H1 (cell line): ENCODE measurements at regions not wholly inside any gene's neighbourhood (a gene's known extent, or its start where the extent isn't known, plus 50 kb on each side); places are given as distances from the start of the nearest gene placed in this dataset.

ENCODE experiments used
- CTCF ChIA-PET: fragments of 300-600 bp; sonication (Branson Sonifier 250); formaldehyde crosslinking; loops from one replicate; lab custom pipeline; 2021; ENCODE audit not compliant: partially characterized antibody; lab: Charles Lee
- POLR2A ChIA-PET: fragments of 300-600 bp; sonication (Branson Sonifier 250); formaldehyde crosslinking; loops from one replicate; lab custom pipeline; 2021; ENCODE audit warnings: inconsistent platforms; ENCODE audit not compliant: partially characterized antibody; lab: Charles Lee
- DNase-seq, 2 experiments: peaks; one replicate each; pipeline versions ENCODE4 v3.0.0 to v3.0.0-alpha.2; 2010 to 2022; ENCODE audit warnings: low spot score in 2 of 2, low read depth in 1 of 2, mixed read lengths in 1 of 2
- FAIRE-seq: peaks from 2 replicates; lab custom pipeline; 2011; peaks lifted over from hg19 to GRCh38; lab: Jason Lieb, UNC
- H2AFZ ChIP-seq: 2 replicates; pipeline ENCODE4 v1.8.1; 2012; ENCODE audit warnings: low read length, inconsistent platforms
- H2AK5ac ChIP-seq: 2 replicates; pipeline ENCODE4 v1.6.1; 2013; ENCODE audit warnings: low read depth, low read length
- H2BK120ac ChIP-seq: replicated peaks from 2 replicates; pipeline ENCODE3; 2013; ENCODE audit warnings: low read depth, low read length, inconsistent platforms
- H2BK12ac ChIP-seq: 2 replicates; pipeline ENCODE4 v1.6.1; 2013; ENCODE audit warnings: low read depth, low read length
- H2BK15ac ChIP-seq: 2 replicates; pipeline ENCODE4 v1.6.1; 2013; ENCODE audit warnings: low read length
- H2BK20ac ChIP-seq: 2 replicates; pipeline ENCODE4 v1.6.1; 2013; ENCODE audit warnings: low read length
- H2BK5ac ChIP-seq: 2 replicates; pipeline ENCODE4 v1.6.1; 2013; ENCODE audit warnings: low read depth, low read length
- H3K14ac ChIP-seq: 2 replicates; pipeline ENCODE4 v1.6.1; 2013; ENCODE audit warnings: inconsistent platforms; ENCODE audit not compliant: insufficient read length
- H3K18ac ChIP-seq: 2 replicates; pipeline ENCODE4 v1.6.1; 2013; ENCODE audit warnings: low read length; ENCODE audit errors: extremely low read depth
- H3K23ac ChIP-seq: 2 replicates; pipeline ENCODE4 v1.6.1; 2013; ENCODE audit warnings: inconsistent platforms; ENCODE audit not compliant: insufficient read length
- H3K23me2 ChIP-seq: 2 replicates; pipeline ENCODE4 v1.6.1; 2013; ENCODE audit warnings: low read depth, low read length
- H3K27ac ChIP-seq: 2 replicates; pipeline ENCODE4 v1.6.1; 2011; ENCODE audit warnings: low read depth, low read length, inconsistent platforms
- H3K27me3 ChIP-seq, 4 experiments: replicated peaks in 1 of 4; 1 replicate in 1 of 4; 2 replicates in 3 of 4; pipeline versions ENCODE4 v1.6.1 to v1.8.1; 2011 to 2013; ENCODE audit warnings: low read length in 3 of 4, mild to moderate bottlenecking in 3 of 4, inconsistent platforms in 2 of 4, mixed read lengths in 2 of 4, moderate library complexity in 1 of 4; ENCODE audit not compliant: control insufficient read depth in 3 of 4, insufficient read depth in 3 of 4; ENCODE audit errors: extremely low read depth in 1 of 4
- H3K36me3 ChIP-seq, 4 experiments: 2 replicates each; pipeline versions ENCODE4 v1.6.1 to v1.8.1; 2011 to 2013; ENCODE audit warnings: mild to moderate bottlenecking in 4 of 4, low read length in 3 of 4, moderate library complexity in 2 of 4, control low read depth in 1 of 4, inconsistent platforms in 1 of 4; ENCODE audit not compliant: insufficient read depth in 4 of 4, control insufficient read depth in 2 of 4
- H3K4ac ChIP-seq: replicated peaks from 2 replicates; pipeline ENCODE3; 2013; ENCODE audit warnings: low read length, low read depth, mixed read lengths, inconsistent platforms; ENCODE audit not compliant: insufficient read length
- H3K4me1 ChIP-seq, 4 experiments: replicated peaks in 1 of 4; 1 replicate in 1 of 4; 2 replicates in 3 of 4; pipeline versions ENCODE4 v1.6.1 to v1.8.1; 2011 to 2013; ENCODE audit warnings: low read length in 3 of 4, inconsistent platforms in 2 of 4, mixed read lengths in 1 of 4; ENCODE audit not compliant: insufficient read depth in 4 of 4, control insufficient read depth in 3 of 4
- H3K4me2 ChIP-seq, 2 experiments: 2 replicates each; pipeline versions ENCODE4 v1.6.1 to v1.8.1; 2011 to 2013; ENCODE audit warnings: low read depth in 2 of 2, low read length in 2 of 2, control low read depth in 1 of 2, inconsistent platforms in 1 of 2, mild to moderate bottlenecking in 1 of 2; ENCODE audit not compliant: insufficient read depth in 1 of 2
- H3K4me3 ChIP-seq, 4 experiments: fragments of 200-600, 300-600 bp in 1 of 4; sonication (generic), shearing (Covaris generic), sonication (Bioruptor Twin) in 1 of 4; 2 replicates each; pipeline versions ENCODE4 v1.5.1 to v1.8.1; 2011 to 2016; ENCODE audit warnings: low read length in 4 of 4, low read depth in 3 of 4, control low read depth in 2 of 4, inconsistent platforms in 2 of 4, mild to moderate bottlenecking in 2 of 4, mixed read lengths in 1 of 4, moderate library complexity in 1 of 4; ENCODE audit not compliant: insufficient read depth in 2 of 4; ENCODE audit errors: extremely low read depth in 1 of 4
- H3K56ac ChIP-seq: replicated peaks from 2 replicates; pipeline ENCODE3; 2013; ENCODE audit warnings: low read depth, mild to moderate bottlenecking, mixed read lengths, low read length, inconsistent platforms; ENCODE audit not compliant: insufficient read length
- H3K79me1 ChIP-seq: 2 replicates; pipeline ENCODE4 v1.6.1; 2013; ENCODE audit warnings: low read depth, low read length, control low read depth
- H3K79me2 ChIP-seq, 2 experiments: 2 replicates each; pipeline versions ENCODE4 v1.6.1 to v1.8.1; 2012 to 2013; ENCODE audit warnings: low read length in 2 of 2, mild to moderate bottlenecking in 2 of 2, inconsistent platforms in 1 of 2; ENCODE audit not compliant: insufficient read depth in 2 of 2, control insufficient read depth in 1 of 2
- H3K9ac ChIP-seq, 4 experiments: replicated peaks in 1 of 4; 1 replicate in 1 of 4; 2 replicates in 3 of 4; pipeline versions ENCODE4 v1.6.1 to v1.8.1; 2011 to 2013; ENCODE audit warnings: low read depth in 3 of 4, low read length in 3 of 4, control low read depth in 2 of 4, mild to moderate bottlenecking in 2 of 4, moderate library complexity in 2 of 4, inconsistent platforms in 1 of 4; ENCODE audit errors: extremely low read depth in 1 of 4
- H3K9me3 ChIP-seq, 2 experiments: 2 replicates each; pipeline versions ENCODE4 v1.6.1 to v1.8.1; 2012 to 2013; ENCODE audit warnings: mild to moderate bottlenecking in 2 of 2, moderate library complexity in 2 of 2, control low read depth in 1 of 2, inconsistent platforms in 1 of 2, low read depth in 1 of 2, low read length in 1 of 2, mixed read lengths in 1 of 2; ENCODE audit not compliant: insufficient read depth in 2 of 2
- H4K20me1 ChIP-seq, 2 experiments: replicated peaks in 1 of 2; 2 replicates each; pipeline versions ENCODE3 to v1.8.1; 2011 to 2013; ENCODE audit warnings: inconsistent platforms in 2 of 2, low read length in 2 of 2, mild to moderate bottlenecking in 1 of 2; ENCODE audit not compliant: insufficient read depth in 2 of 2, control insufficient read depth in 1 of 2
- H4K5ac ChIP-seq: 2 replicates; pipeline ENCODE4 v1.6.1; 2013; ENCODE audit warnings: low read length, low read depth, mixed read lengths, inconsistent platforms; ENCODE audit not compliant: insufficient read length
- H4K8ac ChIP-seq: 2 replicates; pipeline ENCODE4 v1.8.0; 2013; ENCODE audit warnings: mild to moderate bottlenecking, moderate library complexity, low read length, inconsistent platforms; ENCODE audit not compliant: insufficient read depth; ENCODE audit errors: extremely low read depth
- H4K91ac ChIP-seq: replicated peaks from 2 replicates; pipeline ENCODE3; 2013; ENCODE audit warnings: low read length, mixed read lengths, inconsistent platforms; ENCODE audit not compliant: insufficient read length
- RAD21 ChIP-seq, 2 experiments: IDR thresholded peaks in 1 of 2; conservative IDR thresholded peaks in 1 of 2; 2 replicates each; pipeline ENCODE4 v1.6.1; 2011; ENCODE audit warnings: low read depth in 2 of 2, low read length in 2 of 2, improper control_type of control experiment in 1 of 2, inconsistent platforms in 1 of 2, mild to moderate bottlenecking in 1 of 2, moderate library complexity in 1 of 2
- ZNF274 ChIP-seq: IDR thresholded peaks from 2 replicates; pipeline ENCODE4 v1.7.0; 2012; ENCODE audit warnings: low read length, borderline replicate concordance; ENCODE audit errors: extremely low read depth
- WGBS, 2 experiments: shearing (Covaris generic) in 1 of 2; methylation state at CpG; one replicate each; pipeline versions ENCODE4 v1.1.6 to v1.1.7; 2013 to 2015; ENCODE audit warnings: low lambda C conversion rate in 2 of 2, mixed read lengths in 2 of 2, inconsistent platforms in 1 of 2, low coverage in 1 of 2, missing lambda C conversion rate in 1 of 2; ENCODE audit not compliant: insufficient replicate concordance in 2 of 2, insufficient coverage in 1 of 2, insufficient read length in 1 of 2; ENCODE audit errors: extremely low coverage in 1 of 2, missing lambda C conversion rate in 1 of 2; 5-methylcytosine and 5-hydroxymethylcytosine counted together
- TF ChIP-seq, protein P1 (sequence below), 3 experiments: IDR thresholded peaks; 1 replicate in 2 of 3; 2 replicates in 1 of 3; pipeline versions ENCODE4 v1.5.1 to v1.6.1; 2011; ENCODE audit warnings: low read length in 3 of 3, mild to moderate bottlenecking in 3 of 3, inconsistent platforms in 2 of 3, low read depth in 1 of 3, moderate library complexity in 1 of 3; ENCODE audit not compliant: insufficient read depth in 1 of 3; ENCODE audit errors: control extremely low read depth in 1 of 3

DNA sequence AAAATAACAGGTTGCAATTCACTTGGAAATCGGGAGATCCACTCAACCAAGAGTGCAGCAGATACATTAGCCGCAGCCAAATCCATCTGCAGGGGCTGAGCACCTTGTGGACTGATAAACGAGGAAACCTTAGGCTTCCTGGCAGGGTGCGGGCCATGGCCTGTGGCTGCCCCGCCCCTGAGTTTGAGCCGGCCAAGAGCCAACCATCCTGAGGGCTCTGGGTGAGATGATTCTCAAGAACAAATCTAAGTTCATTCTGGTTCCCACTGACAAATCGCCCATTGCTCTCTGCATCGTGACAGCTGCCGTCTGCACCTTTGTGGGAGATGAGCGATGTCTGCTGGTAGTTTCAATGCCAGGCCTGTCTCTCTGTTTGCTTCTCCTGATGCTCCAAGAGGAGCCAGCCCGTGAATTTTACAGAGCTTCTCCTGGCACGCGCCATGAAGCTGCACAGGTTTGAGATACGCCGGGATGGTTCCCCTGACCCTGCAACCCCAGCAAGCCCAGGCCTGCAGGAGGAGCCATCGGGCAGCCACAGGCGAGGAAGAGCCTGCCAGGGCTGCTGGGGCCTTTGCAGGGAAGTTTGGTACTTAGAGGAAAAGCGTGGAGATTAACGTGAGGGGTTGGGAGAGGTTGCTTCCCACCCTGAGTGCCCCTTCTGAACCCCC, 154.0 kb downstream of the OLFM1 start:
- Histone ChIP-seq H3K9me3 (no peaks in the 10 kb centered on the region), H2BK20ac (0 out of 2 replicates have a peak overlapping the region, but pooled peaks have one; percentile 80), H3K18ac (no peak overlapping the region), H2AK5ac (no peak overlapping the region), H3K79me2 (no peaks in the 10 kb centered on the region), H3K27me3 (no peaks in the 10 kb centered on the region), H3K23me2 (no peaks in the 10 kb centered on the region), H2AFZ (no peak overlapping the region), H3K14ac (no peak overlapping the region), H3K4ac (no peak overlapping the region), H4K20me1 (no peaks in the 10 kb centered on the region), H3K36me3 (no peaks in the 10 kb centered on the region), H4K91ac (peak overlapping the region; percentile 46), H3K79me1 (no peaks in the 10 kb centered on the region), H4K5ac (no peak overlapping the region), H2BK12ac (no peak overlapping the region), H3K4me2 (no peak overlapping the region), H3K9ac (no peak overlapping the region), H3K56ac (no peak overlapping the region), H3K4me1 (no peaks in the 10 kb centered on the region; a peak in 1 of 7 replicates), H2BK5ac (no peak overlapping the region), H2BK120ac (no peak overlapping the region), H2BK15ac (no peak overlapping the region), H3K23ac (no peak overlapping the region), H4K8ac (no peak overlapping the region), H3K27ac (no peak overlapping the region), H3K4me3 (no peak overlapping the region)
- ChIA-PET POLR2A (no interaction called here), CTCF (interaction anchor here (0.6 to 1.5 kb wide), 5 partner anchors 21 to 284 kb away, joined by 3 to 4 read pairs (median 3); no protein-coding TSS in a partner anchor)
- DNase-seq (no peak), FAIRE-seq (no peak)
- TF ChIP-seq RAD21 (IDR thresholded peaks at IDR 0.05 in 1 of 2, conservative IDR thresholded peaks at IDR 0.05 in 1 of 2; ENCODE audit: low read depth in 2 of 2, low read length in 2 of 2), result peak; percentile 74 to 83
- TF ChIP-seq ZNF274, result no peak
- TF ChIP-seq, protein P1, sequence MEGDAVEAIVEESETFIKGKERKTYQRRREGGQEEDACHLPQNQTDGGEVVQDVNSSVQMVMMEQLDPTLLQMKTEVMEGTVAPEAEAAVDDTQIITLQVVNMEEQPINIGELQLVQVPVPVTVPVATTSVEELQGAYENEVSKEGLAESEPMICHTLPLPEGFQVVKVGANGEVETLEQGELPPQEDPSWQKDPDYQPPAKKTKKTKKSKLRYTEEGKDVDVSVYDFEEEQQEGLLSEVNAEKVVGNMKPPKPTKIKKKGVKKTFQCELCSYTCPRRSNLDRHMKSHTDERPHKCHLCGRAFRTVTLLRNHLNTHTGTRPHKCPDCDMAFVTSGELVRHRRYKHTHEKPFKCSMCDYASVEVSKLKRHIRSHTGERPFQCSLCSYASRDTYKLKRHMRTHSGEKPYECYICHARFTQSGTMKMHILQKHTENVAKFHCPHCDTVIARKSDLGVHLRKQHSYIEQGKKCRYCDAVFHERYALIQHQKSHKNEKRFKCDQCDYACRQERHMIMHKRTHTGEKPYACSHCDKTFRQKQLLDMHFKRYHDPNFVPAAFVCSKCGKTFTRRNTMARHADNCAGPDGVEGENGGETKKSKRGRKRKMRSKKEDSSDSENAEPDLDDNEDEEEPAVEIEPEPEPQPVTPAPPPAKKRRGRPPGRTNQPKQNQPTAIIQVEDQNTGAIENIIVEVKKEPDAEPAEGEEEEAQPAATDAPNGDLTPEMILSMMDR (IDR thresholded peaks at IDR 0.05; ENCODE audit: control extremely low read depth in 1 of 3, insufficient read depth in 1 of 3, low read depth in 1 of 3, low read length in 3 of 3), result peak in 2 of 3 experiments; percentile 72 to 74; a peak in 3 of 4 replicates
- WGBS, 2 experiments, result 83% methylated on average over 16 of the region's 19 CpGs; no CpG with 5 or more reads in 1 of the 2 experiments
